Activated CD4-positive, CD25-positive, alpha-beta regulatory T cell (primary cell): ENCODE measurements at regions not wholly inside any gene's neighbourhood (a gene's known extent, or its start where the extent isn't known, plus 50 kb on each side); places are given as distances from the start of the nearest gene placed in this dataset.
"Not testable (repeated sequence)": the region's sequence is repeated elsewhere in the genome, so short reads cannot be mapped to it uniquely, and the experiment has no call there.

Source experiments
- DNase-seq, 4 experiments: peaks; one replicate each; lab custom pipeline; 2025; lab: John Stamatoyannopoulos, UW

DNA sequence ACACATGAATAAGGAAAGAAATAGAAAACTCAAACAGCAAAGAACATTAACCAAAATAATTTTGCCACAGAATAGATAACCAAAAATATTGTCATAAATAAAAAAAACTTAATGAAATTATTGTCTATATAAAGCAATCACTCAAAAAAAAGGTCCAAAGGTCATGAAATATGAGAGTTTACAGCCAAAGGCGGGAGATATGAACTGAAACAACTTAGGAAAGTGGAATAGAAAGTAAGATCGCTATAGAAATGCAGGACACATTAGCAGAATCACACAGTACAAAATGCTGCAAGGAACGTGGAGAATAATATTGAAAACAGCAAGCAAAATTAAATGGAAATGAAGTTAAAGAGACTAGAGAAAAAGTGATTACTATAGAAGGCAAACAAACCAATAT is 375.0 kb upstream of the ARHGEF26 start:
- DNase-seq: no peak

DNA sequence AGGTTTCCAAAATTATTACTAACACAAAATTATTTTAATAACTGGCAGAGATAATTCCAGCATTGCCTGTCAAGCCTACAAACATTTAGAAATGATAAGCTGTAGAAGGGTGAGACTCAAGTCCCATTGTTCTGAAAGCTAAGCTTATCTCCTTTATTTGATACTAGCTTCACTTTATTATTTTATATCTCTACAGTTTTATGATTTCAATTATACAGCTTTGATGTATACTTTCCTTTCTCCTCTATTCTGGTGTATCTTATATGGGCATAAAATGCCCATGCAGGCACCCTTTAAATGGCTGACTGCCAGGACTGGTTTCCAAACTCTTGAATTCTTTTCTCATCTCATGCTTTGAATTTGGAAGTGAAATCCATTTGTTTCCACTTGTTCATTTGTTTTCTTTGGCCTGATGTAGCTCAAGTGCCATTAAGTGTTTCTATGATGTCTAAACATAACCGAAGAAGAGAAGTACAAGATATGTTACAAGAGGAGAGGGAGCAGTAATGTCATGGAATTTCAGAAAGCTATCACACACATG is 372.1 kb upstream of the ARHGEF26 start:
- DNase-seq: no peak

DNA sequence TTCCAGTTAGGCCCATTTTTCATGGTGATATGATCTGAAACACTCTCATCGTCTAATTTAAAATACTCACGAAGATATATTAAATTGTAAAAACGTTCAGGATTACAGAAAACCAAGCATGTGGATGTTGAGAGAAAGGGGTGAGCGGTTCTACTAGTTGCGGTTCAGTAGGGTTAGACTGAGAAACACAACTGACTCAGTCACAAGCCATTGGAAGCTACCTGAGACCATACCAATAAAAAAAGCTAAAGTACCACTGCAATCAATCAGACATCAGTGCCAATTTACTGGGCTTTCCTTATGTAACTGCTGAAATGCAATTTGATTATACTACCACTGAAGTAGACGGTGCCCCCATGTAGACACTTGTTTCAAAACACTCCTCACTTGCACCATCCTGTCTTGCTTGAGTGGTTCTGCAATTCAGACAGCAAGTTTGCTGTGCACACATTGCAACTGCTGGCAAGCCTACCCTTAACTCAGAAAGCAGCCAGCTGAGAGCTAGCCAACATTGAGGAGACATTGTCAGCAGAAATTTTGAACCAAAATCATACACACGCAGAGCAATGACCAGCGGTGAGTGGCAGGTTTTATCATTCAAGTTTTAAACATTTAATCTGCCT is 368.7 kb upstream of the ARHGEF26 start:
- no peak for DNase-seq

DNA sequence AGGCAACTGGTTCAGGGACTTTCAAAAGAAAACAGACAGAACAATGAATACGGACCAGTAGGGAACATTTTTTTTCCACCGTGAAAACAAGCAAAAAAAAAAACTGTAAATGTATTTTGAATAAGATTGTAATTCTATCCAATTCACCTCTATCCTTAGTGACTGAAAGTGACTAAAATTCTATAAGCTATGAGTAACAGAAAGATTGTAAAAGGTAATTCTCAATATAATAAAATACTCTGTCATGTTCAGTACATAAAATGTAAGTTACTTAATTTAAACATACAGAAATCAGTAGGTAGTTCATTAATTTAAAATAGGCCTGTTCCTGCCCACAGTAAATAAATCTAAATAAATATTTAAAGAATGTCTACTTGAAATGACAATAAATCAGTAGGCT is 368.2 kb upstream of the ARHGEF26 start:
- DNase-seq: no peak

DNA sequence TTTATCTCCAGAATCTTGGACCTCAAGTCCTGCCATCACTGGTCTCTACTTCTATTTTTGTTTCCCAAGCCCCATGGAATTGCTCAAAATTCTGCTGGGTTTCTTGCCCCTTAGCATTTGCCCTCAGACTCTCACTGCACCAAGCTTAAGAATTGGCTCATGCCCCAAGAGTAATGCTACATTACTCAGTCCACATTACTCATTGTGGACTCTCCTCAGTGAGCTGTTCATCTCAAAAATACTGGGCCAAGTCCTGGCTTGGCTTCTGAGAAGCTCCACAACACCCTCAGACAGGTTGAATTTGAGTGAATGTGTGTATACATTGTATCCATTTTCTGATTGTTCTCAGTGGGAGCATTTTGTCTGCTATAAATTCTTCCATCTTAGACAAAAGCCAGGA is 364.4 kb upstream of the ARHGEF26 start:
- no peak for DNase-seq

DNA sequence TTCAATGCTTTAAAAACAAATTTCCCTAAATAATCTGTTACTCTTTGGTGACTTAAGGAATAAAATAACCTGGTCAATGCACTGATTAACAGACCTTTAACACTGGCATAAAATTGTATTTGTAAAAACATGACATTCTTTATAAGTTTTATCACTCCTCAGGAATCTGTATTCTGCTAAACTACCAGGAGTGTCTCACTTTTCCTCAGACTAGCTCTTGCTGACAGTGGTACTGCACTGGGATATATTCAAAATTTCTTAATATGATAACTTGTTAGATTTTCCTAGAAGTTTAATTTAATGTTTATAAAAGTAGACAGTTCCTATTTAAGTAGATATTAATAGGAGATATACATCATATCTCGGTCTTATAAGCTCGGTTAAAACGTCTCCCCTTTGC is 363.4 kb upstream of the ARHGEF26 start:
- no peak for DNase-seq

DNA sequence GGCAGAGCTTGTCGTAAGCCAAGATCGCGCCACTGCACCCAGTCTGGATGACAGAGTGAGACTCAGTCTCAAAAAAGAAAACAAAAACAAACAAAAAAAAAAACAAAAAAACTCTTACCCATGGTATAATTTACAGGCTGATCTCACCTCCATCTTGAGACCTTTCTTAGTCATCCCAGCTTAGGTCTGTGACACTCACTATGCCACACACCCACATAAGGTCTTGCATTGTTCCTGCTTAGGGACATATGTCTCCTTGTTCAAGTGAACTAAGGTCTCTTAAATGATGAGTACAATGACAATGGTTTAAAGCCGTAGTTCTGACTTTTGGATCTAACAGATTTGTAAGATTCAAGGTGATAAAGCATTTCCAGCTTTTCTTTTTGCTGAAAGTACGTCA is 360.2 kb upstream of the ARHGEF26 start:
- DNase-seq: no peak

DNA sequence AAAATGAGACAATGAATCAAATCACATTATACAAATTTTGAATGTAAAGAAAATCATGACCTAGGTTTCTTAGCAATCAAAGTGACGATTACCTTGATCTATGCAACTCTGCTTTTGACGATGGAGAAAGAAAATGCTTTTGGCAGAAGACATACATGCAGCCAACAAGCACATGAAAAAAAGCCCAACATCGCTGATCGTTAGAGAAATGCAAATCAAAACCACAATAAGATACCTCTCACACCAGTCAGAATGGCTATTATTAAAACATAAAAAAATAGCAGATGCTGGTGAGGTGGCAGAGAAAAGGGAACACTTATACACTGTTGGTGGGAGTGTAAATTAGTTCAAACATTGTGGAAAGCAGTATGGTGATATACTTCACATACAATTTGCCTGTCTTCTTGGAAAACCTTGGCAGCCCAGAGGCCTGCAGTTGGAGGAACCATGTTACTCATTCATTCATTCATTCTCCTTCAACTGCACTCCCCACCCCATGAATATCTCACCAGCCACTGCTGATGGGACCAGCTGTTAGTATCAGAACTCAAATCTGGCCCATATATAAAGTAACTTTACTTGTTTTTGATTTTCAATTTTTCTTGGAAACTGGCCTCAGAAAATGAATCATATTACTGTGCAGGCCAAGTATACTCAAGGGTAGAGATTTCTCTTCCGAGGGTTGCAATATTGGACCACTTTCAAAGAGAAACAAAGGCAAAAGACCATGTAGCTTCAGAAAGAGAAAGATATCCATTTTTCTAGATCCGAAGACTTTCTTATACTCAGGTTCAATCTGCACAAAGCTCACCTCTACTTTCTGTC is 358.6 kb upstream of the ARHGEF26 start:
- no peak for DNase-seq

DNA sequence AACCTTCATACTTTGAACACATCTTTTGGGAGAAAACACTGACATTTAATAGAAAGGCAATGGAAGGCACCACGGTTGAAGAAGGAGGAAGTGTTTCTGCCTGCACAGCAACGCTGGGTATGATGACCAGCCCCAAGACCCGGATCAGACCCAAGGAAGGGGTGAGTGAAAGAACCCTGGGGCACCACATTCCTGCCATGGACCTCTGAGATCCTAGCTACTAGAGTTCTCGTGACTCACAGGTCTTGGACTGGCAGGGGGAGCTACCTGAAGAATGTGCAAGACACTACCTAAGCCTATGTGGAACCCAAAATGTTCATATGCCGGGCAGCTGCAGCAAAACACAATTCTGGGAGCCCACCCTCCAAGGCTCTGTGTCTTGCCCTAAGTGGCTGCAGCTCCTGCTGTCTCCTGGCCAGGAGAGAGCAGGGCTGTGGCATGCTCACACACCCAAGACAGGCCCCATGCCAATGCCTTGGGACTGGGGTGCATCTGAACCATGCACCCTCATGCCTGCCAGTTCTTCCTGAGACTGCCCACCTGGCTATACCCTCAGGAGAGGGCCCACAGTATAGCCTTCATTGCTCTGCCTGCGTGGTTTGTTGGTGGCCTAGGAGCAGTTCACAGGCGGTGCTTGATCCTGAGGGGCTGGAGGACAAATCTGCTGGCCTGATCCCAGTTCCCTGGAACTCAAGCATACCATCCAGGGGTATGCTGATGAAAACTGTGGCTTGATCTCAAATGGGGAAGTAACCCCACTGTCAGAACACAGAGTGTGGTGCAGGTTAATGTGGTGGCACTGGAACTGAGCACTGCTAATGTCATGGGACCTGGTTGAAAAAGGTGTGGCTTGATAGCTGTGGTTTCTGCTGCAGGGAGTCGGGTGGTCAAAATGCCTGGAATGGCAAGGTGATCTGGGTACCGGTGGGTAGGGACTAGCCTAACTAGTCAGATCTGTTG is 353.3 kb upstream of the ARHGEF26 start:
- DNase-seq: no peak

DNA sequence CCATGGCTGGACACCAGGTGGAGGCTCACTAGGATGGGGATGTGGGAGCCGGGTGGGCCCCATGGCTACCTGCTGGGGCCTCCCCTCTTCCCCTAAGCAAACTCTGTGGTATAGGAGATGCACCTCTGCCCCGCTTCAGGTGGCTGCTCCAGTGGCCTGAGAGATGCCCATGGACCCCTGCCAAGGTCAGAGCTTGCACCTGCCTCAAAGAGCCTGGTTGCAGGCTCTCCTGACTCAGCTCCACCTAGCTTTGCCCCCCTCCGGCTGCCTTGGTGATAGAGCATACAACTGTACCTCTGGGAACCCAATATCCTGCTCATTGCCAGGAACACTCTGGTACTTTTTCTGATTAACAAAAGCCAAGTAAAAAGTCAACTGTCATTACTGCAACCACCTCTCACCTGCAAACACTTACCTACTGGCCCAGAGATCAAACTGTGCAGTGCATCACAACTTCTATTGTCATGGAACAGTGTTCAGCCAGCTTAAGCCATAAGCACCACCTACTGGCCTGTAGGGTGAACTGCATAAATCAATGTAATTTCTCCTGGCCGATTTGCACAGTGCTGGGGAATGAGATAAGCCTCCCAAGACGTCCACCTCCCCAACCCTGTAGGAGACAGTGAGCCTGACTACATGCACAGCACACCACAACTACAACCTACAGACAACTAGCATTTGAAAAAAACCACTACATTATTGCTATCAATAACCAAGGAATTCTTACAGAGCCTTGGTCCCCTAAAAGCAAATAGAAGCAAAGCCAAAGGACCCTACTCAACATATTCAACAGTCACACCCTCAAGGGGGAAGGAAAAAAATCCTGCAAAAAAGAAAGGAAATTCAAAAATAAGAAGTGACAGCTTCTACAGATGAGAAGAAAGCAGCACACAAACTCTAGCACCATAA is 352.4 kb upstream of the ARHGEF26 start:
- peak in 2 of 4 experiments; percentile 4 to 7 for DNase-seq

DNA sequence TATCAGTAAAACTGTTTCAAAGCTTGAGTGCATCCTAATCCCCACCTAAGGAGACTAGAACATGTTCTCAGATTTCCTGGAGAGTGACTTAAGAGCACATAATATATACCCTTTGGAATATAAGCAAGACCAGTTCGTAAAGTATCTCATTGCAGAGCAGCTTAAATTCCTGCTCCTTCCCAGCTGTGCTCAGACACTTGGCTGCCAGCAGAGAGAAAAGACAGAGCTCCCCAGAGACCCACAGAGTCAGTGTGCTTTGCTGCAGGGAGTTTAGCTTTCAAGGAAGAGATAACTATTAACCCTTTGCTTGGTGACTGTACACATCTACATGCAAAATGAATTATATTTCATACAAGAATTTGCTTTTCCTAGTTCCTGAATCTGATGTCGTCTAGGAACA is 338.1 kb upstream of the ARHGEF26 start:
- DNase-seq: no peak

DNA sequence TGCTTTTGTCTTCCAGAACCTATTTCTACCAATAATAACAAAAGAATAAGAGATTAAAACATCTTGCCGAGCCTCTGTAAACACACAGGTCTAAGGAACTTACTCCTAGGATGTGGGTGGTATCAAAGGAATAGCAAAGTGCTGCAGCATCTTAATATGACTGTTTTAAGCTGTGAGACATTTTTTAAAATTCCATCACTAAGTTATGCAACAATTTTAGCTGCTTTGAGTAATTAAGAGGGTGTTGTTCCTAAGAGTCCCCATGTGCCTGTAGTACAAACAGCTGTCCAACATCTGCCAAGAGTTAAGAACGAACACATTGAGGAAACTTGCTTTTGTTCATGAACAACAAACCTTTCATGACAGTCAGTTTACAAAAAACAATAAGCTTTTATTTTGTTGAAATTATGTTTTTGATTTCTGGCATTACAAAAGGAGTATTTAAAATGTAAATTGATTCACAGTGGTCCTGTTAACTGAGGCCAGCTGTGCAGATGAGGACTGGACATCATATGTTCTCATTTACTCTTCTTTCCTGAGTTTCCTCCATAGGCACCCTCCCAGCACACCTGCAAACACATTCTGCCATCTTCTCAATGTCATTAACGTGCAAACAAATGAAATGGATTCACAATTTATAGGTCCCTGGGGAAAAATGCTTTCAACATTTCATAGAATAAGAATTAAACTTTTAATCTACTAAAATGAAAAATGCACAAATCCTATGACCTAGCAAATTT is 337.3 kb upstream of the ARHGEF26 start:
- DNase-seq: no peak

DNA sequence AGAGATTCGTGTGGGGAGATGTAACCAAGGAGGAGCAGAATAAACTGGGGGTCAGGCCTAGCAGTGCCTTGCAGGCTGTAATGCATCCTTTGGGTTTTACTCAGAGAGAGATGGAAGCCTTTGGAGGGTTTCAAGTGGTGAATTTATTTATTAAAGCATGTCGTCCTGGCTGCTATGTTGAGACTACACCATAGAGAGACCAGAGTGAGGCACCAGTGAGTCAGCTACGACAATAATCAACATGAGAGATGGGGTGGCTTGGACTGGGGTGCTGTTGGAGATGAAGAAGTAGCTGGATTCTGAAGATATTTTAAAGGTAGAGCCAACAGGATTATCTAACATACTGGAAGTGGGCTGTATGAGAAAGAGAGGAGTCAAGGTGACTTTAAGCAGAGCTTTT is 335.3 kb upstream of the ARHGEF26 start:
- no peak for DNase-seq

DNA sequence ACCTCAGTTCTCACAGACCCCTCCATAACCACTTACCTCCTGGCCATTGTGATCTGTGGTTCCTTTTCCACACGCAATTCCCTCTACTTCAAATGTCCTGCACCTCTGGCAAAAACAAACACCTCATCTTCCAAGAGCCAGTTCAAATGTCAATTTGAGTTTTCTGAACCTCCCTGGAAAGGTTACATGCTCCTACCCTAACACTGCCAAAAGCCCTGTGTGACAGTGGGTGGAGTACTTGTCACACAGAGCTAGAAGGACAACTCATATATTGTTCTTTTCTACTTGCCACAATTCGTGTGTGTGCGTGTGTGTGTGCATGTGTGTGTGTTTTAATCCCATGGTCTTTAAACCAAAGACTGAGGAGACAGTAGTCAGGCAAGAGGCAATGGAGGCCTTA is 331.8 kb upstream of the ARHGEF26 start:
- DNase-seq: no peak

DNA sequence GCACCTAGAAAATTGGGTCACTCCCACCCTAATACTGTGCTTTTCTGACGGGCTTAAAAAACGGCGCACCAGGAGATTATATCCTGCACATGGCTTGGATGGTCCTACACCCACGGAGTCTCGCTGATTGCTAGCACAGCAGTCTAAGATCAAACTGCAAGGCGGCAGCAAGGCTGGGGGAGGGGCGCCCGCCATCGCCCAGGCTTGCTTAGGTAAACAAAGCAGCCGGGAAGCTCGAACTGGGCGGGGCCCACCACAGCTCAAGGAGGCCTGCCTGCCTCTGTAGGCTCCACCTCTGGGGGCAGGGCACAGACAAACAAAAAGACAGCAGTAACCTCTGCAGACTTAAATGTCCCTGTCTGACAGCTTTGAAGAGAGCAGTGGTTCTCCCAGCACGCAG is 324.1 kb upstream of the ARHGEF26 start:
- DNase-seq: not testable (repeated sequence)

DNA sequence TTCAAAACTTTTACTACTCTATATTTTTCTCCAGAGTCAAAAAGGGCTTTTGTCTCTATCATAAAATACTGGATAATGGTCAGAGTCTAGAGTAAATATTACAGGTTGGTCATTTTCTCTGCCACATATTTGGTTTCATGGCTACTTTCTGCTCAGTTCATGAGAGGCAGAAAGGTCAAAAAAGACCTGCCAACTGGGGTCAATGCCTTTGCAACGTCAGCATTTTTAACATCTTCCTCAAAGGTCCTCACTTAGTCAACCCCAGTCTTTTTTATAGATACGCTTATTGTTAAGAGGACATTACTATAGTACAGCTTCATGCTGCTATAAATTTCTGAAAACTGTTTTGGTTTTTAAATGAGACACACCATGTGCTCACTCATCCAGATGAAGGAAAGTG is 312.1 kb upstream of the ARHGEF26 start:
- no peak for DNase-seq

DNA sequence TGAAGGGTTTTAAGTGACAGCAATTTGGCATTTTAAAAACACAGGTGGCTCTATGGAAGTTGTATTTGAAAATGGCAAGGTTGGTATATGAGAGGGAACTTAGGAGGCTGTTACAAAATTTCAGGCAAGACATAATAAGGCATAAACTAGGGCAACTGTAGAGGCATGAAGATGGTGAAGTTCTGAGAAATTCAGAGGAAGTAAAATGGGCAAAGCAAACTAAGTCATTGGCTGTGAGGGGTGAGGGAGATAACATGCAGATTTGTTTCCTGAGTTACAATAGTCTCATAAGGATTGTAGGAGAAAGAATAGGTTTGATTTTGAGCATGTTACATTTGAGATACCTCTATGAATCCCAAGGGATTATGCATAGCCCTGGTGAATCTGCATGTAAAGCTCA is 302.9 kb upstream of the ARHGEF26 start:
- DNase-seq: no peak

DNA sequence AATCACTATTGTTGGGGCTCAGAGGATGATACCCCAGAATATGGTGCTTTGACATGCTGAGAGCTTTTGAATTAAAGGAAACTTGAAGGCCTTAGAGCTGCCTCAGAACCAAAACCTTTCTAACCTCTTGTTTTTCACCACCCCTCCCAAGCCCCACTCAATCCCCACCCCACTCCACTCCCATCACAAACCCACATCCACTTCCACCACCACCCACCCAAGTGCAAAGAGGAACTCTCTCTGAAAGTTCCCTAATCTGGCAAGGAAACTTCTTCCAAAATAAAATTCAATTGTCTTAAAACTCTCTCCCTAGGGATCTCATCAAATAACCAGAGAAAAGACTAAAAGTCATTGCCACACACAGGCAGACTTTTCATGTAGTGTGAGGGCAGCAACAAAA is 301.2 kb upstream of the ARHGEF26 start:
- DNase-seq: no peak

DNA sequence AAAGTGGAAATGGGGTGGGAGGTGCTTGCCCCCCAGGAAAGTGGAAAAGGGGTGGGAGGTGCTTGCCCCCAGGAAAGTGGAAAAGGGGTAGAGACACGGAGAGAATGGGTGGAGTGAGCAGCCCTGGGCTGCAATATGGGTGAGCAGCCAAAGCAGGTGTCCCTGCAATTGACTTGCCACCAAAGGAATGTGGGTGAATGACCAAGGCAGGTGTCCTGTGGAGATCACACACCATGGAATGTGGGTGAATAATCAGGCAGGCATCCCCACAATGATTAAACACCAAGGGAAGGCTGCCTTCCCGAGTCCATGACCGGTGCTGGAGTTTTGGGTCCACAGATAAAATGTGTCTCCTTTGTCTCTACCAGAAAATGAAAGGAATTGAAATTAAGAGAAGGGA is 292.8 kb upstream of the ARHGEF26 start:
- DNase-seq: not testable (repeated sequence)

DNA sequence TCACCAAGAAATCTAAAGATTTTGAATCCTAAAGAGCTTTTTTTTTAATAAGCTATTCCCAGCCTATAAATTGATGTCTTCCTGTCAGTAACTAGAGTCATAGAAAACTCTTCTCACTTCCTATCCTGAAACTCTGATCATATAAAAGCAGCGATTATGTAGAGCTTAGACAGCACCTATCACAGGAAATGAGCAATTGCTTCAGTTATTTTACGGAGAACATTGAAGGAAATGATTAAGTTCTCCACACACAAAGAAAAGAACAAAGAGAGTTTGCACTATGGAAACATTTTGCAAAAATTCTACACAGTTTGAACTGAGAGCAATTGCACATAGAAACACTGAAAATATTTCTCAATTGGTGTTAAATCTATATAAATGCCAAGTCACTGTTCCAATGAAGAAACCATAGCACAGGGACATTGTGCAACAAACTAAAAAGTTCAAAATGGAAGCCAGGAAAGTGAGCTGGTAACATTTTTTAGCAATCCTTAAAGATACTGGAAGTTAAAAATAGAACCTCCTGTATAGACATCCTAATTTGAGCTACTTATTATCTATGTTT is 291.5 kb upstream of the ARHGEF26 start:
- DNase-seq: no peak
